HG03097 (cell line): ENCODE measurements at regions not wholly inside any gene's neighbourhood (a gene's known extent, or its start where the extent isn't known, plus 50 kb on each side); places are given as distances from the start of the nearest gene placed in this dataset.

Experiments used
- ATAC-seq: cut with Tn5 transposase; IDR thresholded peaks from one replicate; pipeline ENCODE4 v1.9.1; 2021; ENCODE audit not compliant: unreplicated experiment, low FRiP score

DNA sequence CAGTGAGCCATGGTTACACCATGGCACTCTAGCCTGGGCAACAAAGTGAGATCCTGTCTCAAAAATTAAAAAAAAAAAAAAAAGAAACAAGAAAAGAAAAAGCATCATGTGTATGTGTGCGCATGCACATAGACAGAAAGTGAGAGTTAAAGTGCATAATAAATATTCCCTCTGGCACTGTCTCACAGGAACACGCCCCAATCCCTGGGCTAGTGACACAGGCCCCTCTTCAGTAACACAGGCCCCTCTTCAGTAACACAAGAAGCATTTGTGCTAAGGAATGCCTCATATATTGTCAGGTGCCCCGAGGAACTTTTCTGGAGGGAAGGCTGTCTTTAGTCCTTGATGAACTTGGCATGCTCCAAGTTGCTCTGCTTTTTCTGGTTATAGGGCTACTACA is 57.5 kb downstream of the RPL27A start:
- no peak for ATAC-seq

- ATAC-seq, result no peak
Measured at GRCh38 chr11:8744423-8744822, 61.8 kb downstream of the RPL27A start.

- ATAC-seq, result no peak
Measured at GRCh38 chr11:8745431-8746253, 63.0 kb downstream of the RPL27A start.

GRCh38 chr11:8746331-8746974 is 63.9 kb downstream of the RPL27A start:
- no peak for ATAC-seq

GRCh38 chr11:8747173-8747572 is 64.6 kb downstream of the RPL27A start:
- no peak for ATAC-seq

GRCh38 chr11:8748317-8748716 is 65.7 kb downstream of the RPL27A start:
- ATAC-seq, result no peak

DNA sequence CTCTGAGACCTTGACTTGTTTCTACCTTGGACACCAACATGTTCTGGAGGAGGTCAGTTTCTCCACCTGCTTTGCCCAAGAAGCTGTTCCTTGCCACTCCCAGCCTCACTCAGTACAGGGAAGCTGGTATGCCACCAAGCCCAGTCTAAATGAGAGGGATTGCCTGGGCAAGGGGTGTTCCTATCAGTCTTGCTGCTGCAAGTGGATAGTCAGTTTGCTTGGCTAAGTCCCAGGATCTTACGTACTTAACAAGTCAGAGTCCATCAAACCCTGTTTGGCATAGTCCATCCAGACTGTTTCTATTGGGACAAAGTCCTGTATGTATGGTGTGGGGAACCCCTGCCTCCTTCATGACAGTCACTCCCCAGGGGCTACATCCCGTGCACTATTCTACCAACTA is 66.6 kb downstream of the RPL27A start:
- ATAC-seq, result no peak

DNA sequence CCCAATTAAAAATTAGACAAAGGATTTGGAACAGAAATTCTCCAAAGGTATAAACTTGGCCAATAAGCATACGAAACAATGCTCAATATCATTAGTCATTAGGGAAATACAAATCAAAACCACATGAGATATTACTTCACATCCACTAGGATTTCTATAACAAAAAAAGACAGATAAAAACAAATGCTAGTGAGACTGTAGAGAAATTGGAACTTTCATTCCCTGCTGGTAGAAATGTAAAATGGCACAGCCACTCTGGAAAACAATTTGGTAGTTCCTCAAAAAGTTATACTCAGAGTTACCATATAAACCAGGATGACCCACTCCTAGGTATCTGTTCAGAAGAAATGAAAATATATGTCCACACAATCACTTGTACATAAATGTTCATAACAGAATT is 71.6 kb downstream of the RPL27A start:
- no peak for ATAC-seq

DNA sequence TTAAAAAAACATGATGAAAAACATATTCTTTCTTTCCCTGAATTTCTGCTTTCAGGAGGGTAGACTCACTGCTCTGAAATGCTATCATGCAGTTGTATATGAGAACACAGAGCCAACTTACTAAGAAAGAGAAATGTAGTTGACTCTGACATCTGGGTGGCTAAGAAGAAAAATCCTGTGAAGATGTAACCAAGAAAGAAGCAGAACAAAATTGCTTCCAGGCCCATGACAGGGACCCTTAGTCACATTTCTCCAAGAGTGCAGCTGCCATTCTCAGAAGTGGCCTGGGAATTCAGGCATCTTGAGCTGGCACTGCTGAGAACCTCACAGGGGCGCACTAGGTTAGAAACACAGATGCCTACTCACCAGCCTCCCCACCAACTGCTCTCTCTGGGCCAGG is 73.6 kb downstream of the RPL27A start:
- no peak for ATAC-seq

DNA sequence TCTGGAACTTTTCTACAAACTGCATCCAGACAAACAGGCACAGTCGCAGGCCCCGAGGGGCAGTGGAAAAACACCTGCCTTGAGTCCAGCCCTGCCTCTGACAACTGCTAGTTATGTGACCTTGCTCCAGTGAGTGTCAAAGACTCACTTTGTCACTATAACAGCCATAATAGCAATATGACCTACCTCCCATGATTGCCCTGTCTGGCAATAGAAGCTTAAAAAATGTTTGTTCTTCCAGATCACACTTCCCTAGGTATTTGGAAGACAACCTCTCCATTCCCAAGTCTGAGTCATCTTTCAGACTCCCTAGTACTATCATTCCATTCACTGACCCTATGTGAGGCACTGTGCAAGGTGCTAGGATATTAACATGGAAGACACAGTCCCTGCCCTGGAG is 74.5 kb downstream of the RPL27A start:
- no peak for ATAC-seq

GRCh38 chr11:8757533-8757932 is 74.9 kb downstream of the RPL27A start:
- ATAC-seq, result no peak

- ATAC-seq, result no peak
Measured at GRCh38 chr11:8758619-8759169, 76.1 kb downstream of the RPL27A start.

GRCh38 chr11:8759634-8760033 is 77.0 kb downstream of the RPL27A start:
- ATAC-seq, result no peak

DNA sequence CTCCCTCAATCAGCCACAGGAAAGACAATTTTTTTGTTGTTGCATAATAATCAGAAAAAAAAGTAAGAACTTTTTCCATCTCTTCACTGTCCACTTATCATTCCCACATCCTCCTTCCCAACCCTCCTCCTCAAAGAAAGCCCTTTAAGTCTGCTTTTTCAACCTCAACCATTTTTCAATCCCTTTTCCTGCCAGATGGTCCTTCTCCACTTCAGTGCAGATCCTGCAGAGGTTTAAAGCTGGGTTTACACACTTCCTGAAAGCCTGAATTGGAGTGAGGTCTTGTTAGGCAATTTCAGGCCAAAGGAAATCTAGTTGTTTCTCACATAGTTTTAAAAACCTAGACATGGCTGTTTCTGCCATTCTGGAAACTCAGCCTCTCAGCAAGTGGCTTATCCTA is 78.3 kb downstream of the RPL27A start:
- ATAC-seq, result no peak

GRCh38 chr11:8763070-8763685 is 80.6 kb downstream of the RPL27A start:
- no peak for ATAC-seq

DNA sequence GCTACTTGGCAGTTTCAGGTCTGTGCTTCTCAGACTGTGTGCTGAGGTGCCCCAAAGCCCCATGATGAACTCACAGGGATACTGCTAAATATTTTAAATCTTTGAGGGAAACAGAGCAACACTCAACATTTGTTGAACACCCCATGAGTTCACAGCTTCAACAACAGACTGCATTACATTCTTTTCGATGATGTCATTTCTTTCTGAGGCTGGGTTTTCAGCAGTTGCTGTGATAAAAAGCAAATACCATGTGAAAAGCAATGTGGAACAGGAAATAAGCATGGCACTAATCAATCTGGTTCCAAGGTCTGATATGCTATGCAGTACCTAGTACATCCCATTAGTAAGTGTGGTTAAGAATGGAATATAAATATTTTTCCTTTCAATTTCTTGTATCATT is 82.7 kb downstream of the RPL27A start:
- no peak for ATAC-seq

DNA sequence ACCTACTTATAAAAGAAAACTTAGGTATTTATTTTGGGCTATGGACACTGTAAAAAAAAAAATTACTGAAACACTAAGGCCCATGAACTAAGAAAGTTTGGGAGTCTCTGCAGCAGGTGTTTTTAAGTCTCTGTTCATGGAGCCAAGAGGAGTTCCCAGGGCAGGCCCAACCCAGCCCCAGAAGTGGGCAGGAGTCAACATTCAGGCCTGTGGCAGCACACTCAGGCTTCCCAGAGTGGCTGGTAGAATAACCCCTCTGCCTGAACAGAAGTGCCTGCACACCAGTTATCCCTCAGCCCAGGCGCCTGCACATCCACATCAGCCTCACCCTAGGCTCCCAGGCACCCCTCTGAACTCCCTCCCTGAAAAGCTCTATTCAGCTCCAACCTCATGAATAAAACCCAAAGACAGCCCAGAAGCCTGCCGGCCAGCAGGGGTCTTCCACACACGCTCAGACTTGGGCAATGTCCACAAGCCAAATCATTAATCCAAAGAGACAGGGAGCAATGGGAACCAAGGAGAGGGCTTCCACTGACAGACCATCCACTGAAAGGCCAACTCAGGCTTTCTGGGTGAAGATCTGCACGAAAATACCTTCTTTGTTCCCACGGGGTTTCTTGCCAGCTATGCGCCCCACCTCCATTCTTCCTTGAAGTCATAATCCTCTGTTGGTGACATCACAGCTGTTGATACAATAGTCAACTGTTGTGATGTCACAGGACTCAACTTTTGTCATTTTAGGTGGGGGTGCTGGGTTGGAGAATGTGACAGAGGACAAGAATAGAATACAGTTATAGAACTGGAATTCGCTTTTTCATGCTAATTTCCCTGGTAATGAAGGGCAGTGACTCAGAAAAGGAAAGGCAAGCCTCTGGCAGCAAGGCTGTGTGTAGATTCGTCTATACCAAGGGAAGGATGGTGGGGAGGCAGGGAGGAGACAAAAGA is 83.7 kb downstream of the RPL27A start:
- ATAC-seq, result no peak

GRCh38 chr11:8766988-8767374 is 84.4 kb downstream of the RPL27A start:
- ATAC-seq, result no peak

GRCh38 chr11:8767466-8768142 is 85.0 kb downstream of the RPL27A start:
- no peak for ATAC-seq
